WI38 (cell line): ENCODE measurements at regions not wholly inside any gene's neighbourhood (a gene's known extent, or its start where the extent isn't known, plus 50 kb on each side); places are given as distances from the start of the nearest gene placed in this dataset.
"Not testable (repeated sequence)": the region's sequence is repeated elsewhere in the genome, so short reads cannot be mapped to it uniquely, and the experiment has no call there.

ENCODE experiments used
- H3K4me3 ChIP-seq: 2 replicates; pipeline ENCODE4 v1.5.1; 2011; ENCODE audit warnings: low read depth, mild to moderate bottlenecking, control low read depth, low read length
- TF ChIP-seq, protein P1 (sequence below): IDR thresholded peaks from 2 replicates; pipeline ENCODE4 v1.5.1; 2012; ENCODE audit warnings: low read depth, mild to moderate bottlenecking, control low read depth, low read length

DNA sequence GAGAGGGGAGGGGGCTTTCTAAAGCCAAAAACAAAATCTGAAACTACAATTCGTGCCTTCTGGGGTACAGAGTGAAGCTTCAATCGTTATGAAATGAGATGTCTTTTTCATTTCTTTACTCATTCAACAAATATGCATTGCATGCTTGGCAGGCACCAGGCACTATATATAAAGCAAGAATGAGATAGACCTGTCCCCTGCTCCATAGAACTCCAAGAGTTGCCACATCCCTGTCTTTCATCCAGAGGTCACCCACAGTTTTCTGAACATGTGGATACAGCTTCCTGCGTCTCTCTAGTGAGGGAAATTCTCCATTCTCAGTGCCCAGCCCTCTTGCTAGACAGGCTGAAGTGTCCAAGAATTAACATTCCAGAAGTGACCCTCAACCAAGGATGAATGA, 343.2 kb upstream of the MAF start:
- no peak overlapping the region for H3K4me3 ChIP-seq
- TF ChIP-seq, protein P1, sequence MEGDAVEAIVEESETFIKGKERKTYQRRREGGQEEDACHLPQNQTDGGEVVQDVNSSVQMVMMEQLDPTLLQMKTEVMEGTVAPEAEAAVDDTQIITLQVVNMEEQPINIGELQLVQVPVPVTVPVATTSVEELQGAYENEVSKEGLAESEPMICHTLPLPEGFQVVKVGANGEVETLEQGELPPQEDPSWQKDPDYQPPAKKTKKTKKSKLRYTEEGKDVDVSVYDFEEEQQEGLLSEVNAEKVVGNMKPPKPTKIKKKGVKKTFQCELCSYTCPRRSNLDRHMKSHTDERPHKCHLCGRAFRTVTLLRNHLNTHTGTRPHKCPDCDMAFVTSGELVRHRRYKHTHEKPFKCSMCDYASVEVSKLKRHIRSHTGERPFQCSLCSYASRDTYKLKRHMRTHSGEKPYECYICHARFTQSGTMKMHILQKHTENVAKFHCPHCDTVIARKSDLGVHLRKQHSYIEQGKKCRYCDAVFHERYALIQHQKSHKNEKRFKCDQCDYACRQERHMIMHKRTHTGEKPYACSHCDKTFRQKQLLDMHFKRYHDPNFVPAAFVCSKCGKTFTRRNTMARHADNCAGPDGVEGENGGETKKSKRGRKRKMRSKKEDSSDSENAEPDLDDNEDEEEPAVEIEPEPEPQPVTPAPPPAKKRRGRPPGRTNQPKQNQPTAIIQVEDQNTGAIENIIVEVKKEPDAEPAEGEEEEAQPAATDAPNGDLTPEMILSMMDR, result no peak

DNA sequence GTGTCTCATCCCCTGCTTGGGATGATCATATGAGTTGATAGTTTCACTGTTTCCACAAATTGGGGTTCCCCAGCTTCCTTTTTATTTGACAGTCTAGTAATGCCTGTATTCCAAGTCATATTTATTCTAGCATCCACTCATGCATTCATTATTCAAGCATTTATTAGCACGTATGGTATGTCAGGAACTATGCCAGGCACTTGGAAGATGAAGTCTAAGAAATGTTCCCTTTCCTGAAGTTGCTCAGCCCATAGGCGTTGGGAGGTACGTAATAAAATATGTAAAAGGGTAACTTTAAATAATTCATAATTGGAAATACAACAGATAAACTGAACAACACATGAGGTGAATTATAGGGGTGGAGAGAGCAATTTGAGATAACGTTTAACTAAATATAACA, 338.0 kb upstream of the MAF start:
- TF ChIP-seq, protein P1, result no peak
- H3K4me3 ChIP-seq, result no peak overlapping the region

DNA sequence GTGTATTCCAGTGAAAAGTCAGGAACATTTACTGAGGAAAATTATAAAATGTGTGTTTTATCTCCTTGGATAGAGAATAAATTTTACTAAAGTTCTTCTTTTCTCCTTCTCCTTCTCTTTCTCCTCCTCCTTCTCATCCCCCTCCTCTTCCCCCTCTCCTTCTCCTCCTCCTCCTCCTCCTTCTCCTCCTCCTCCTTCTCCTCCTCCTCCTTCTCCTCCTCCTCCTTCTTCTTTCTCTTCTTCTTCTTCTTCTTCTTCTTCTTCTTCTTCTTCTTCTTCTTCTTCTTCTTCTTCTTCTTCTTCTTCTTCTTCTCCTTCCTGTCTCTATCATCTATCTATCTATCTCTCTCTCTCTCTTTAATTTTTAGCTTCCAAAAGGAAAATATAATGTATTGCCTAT, 337.1 kb upstream of the MAF start:
- not testable (repeated sequence) for H3K4me3 ChIP-seq

GRCh38 chr16:79933603-79934002, 333.1 kb upstream of the MAF start:
- H3K4me3 ChIP-seq, result no peak overlapping the region
- TF ChIP-seq, protein P1, result no peak

- H3K4me3 ChIP-seq, result no peak overlapping the region
These were observed 332.0 kb upstream of the MAF start for GRCh38 chr16:79932572-79932971.

GRCh38 chr16:79931721-79932120, 331.2 kb upstream of the MAF start:
- H3K4me3 ChIP-seq, result no peak overlapping the region

More at GRCh38 chr16:79932572-79932971, 332.0 kb upstream of the MAF start:
- TF ChIP-seq, protein P1, result no peak

GRCh38 chr16:79929260-79929965, 328.9 kb upstream of the MAF start:
- TF ChIP-seq, protein P1, result no peak
- no peak overlapping the region for H3K4me3 ChIP-seq

More at GRCh38 chr16:79931721-79932120, 331.2 kb upstream of the MAF start:
- TF ChIP-seq, protein P1, result no peak

- TF ChIP-seq, protein P1, result no peak
These were observed 327.8 kb upstream of the MAF start for GRCh38 chr16:79928142-79928873.

More at GRCh38 chr16:79928142-79928873, 327.8 kb upstream of the MAF start:
- no peak overlapping the region for H3K4me3 ChIP-seq
